GM04504 (cell line): ENCODE measurements at regions not wholly inside any gene's neighbourhood (a gene's known extent, or its start where the extent isn't known, plus 50 kb on each side); places are given as distances from the start of the nearest gene placed in this dataset.
A peak's percentile ranks its signal among the peaks of the same experiment; 100 is the strongest.

Source experiments
- DNase-seq: peaks from one replicate; pipeline ENCODE4 v3.0.0-alpha.2; 2012; ENCODE audit warnings: low read depth

GRCh38 chr2:191738003-191738402 lies 60.1 kb downstream of the NABP1 start:
- DNase-seq, result no peak

- no peak for DNase-seq
These were observed 60.7 kb downstream of the NABP1 start for GRCh38 chr2:191738667-191739066.

- no peak for DNase-seq
These were observed 61.3 kb downstream of the NABP1 start for GRCh38 chr2:191739194-191739593.

- no peak for DNase-seq
These were observed 62.1 kb downstream of the NABP1 start for GRCh38 chr2:191740016-191740419.

GRCh38 chr2:191740759-191741158 lies 62.8 kb downstream of the NABP1 start:
- DNase-seq, result no peak

GRCh38 chr2:191746346-191747169 lies 68.6 kb downstream of the NABP1 start:
- DNase-seq, result peak; percentile 48

- DNase-seq, result no peak
These were observed 69.2 kb downstream of the NABP1 start for GRCh38 chr2:191747170-191747530.

- DNase-seq, result no peak
These were observed 70.1 kb downstream of the NABP1 start for GRCh38 chr2:191748059-191748461.

- DNase-seq, result no peak
These were observed 70.7 kb downstream of the NABP1 start for GRCh38 chr2:191748528-191749180.

GRCh38 chr2:191749181-191749540 lies 71.2 kb downstream of the NABP1 start:
- DNase-seq, result no peak

GRCh38 chr2:191754103-191754502 lies 76.2 kb downstream of the NABP1 start:
- no peak for DNase-seq

GRCh38 chr2:191756761-191757160 lies 78.8 kb downstream of the NABP1 start:
- DNase-seq, result no peak

GRCh38 chr2:191757208-191757607 lies 79.3 kb downstream of the NABP1 start:
- DNase-seq, result no peak

- no peak for DNase-seq
These were observed 80.9 kb downstream of the NABP1 start for GRCh38 chr2:191758518-191759507.

GRCh38 chr2:191759680-191760079 lies 81.7 kb downstream of the NABP1 start:
- no peak for DNase-seq

GRCh38 chr2:191760655-191761262 lies 82.8 kb downstream of the NABP1 start:
- DNase-seq, result no peak

- no peak for DNase-seq
These were observed 73.8 kb downstream of the CAVIN2 start for GRCh38 chr2:191773136-191773535.

GRCh38 chr2:191777351-191777750 lies 69.5 kb downstream of the CAVIN2 start:
- DNase-seq, result no peak

- DNase-seq, result no peak
These were observed 68.8 kb downstream of the CAVIN2 start for GRCh38 chr2:191778041-191778440.

GRCh38 chr2:191782351-191782750 lies 64.5 kb downstream of the CAVIN2 start:
- no peak for DNase-seq

- no peak for DNase-seq
These were observed 63.5 kb downstream of the CAVIN2 start for GRCh38 chr2:191783416-191783815.
